Activated B cell treated with CpG ODN at 0.5 μM for 24 hours (primary cell): ENCODE measurements at regions not wholly inside any gene's neighbourhood (a gene's known extent, or its start where the extent isn't known, plus 50 kb on each side); places are given as distances from the start of the nearest gene placed in this dataset.

Experiments used
- ATAC-seq: fragments of 200-7000 bp; cut with Tn5 transposase; one replicate; pipeline ENCODE4 v1.10.0; 2021; ENCODE audit warnings: low read depth, mild to moderate bottlenecking, moderate library complexity
- CTCF ChIA-PET: fragments of 350-600 bp; sonication (Branson Sonifier 250); formaldehyde crosslinking; loops from one replicate; lab custom pipeline; 2021; ENCODE audit warnings: antibody characterized with exemption; lab: Charles Lee
- POLR2A ChIA-PET: fragments of 350-600 bp; sonication (Branson Sonifier 250); formaldehyde crosslinking; loops from one replicate; lab custom pipeline; 2021; ENCODE audit warnings: antibody characterized with exemption; lab: Charles Lee
- DNase-seq: peaks from one replicate; pipeline ENCODE4 v3.0.0; 2022
- H3K27ac Mint-ChIP-seq: one replicate; pipeline ENCODE4 v1.8.0; 2020; ENCODE audit warnings: mixed read lengths
- H3K27me3 Mint-ChIP-seq: one replicate; pipeline ENCODE4 v1.8.0; 2021; ENCODE audit warnings: mixed read lengths
- H3K36me3 Mint-ChIP-seq: one replicate; pipeline ENCODE4 v1.8.0; 2021; ENCODE audit warnings: low read depth, mixed read lengths
- H3K4me1 Mint-ChIP-seq: one replicate; pipeline ENCODE4 v1.8.0; 2021; ENCODE audit warnings: mixed read lengths
- H3K4me3 Mint-ChIP-seq: one replicate; pipeline ENCODE4 v1.8.0; 2020; ENCODE audit warnings: mild to moderate bottlenecking, mixed read lengths
- H3K9me3 Mint-ChIP-seq: one replicate; pipeline ENCODE4 v1.8.0; 2020; ENCODE audit warnings: mixed read lengths
- CTCF ChIP-seq: fragments of 200-600 bp; IDR thresholded peaks from one replicate; pipeline ENCODE4 v1.8.0; 2022; ENCODE audit warnings: antibody characterized with exemption, mild to moderate bottlenecking
- intact Hi-C: fragments of 100-400 bp; cut with micrococcal nuclease; formaldehyde crosslinking; loops from one replicate; pipeline ENCODE4 v1.15.1; 2024

- peaks cover 44% of the 10 kb centered on the region for H3K4me1 Mint-ChIP-seq
These were observed 63.9 kb upstream of the TP63 start for GRCh38 chr3:189567322-189567721.

GRCh38 chr3:189567766-189568420, 63.3 kb upstream of the TP63 start:
- CTCF ChIA-PET = no interaction called here
- H3K4me1 Mint-ChIP-seq = peaks cover 44% of the 10 kb centered on the region
- DNase-seq (no peak), ATAC-seq (peak; percentile 53)
- POLR2A ChIA-PET = no interaction called here
- no peak for TF ChIP-seq CTCF
- no peaks in the 10 kb centered on the region for H3K36me3 Mint-ChIP-seq
- intact Hi-C loops = no loop called here
- H3K27ac Mint-ChIP-seq = peak overlapping the region; percentile 66
- no peaks in the 10 kb centered on the region for H3K27me3 Mint-ChIP-seq
- no peaks in the 10 kb centered on the region for H3K9me3 Mint-ChIP-seq
- H3K4me3 Mint-ChIP-seq = peak overlapping the region; percentile 17

More at GRCh38 chr3:189567322-189567721, 63.9 kb upstream of the TP63 start:
- ATAC-seq = peak; percentile 30
- intact Hi-C loops = no loop called here
- no peak for DNase-seq
- no peak for TF ChIP-seq CTCF
- Mint-ChIP-seq H3K36me3 (no peaks in the 10 kb centered on the region), H3K27me3 (no peaks in the 10 kb centered on the region), H3K9me3 (no peaks in the 10 kb centered on the region), H3K27ac (no peak overlapping the region), H3K4me3 (no peak overlapping the region)
- ChIA-PET POLR2A (no interaction called here), CTCF (no interaction called here)

GRCh38 chr3:189568961-189569360, 62.2 kb upstream of the TP63 start:
- DNase-seq = no peak
- no peak for ATAC-seq
- no peak for TF ChIP-seq CTCF
- Mint-ChIP-seq H3K27ac (no peak overlapping the region), H3K4me1 (peaks cover 39% of the 10 kb centered on the region), H3K36me3 (no peaks in the 10 kb centered on the region), H3K4me3 (no peak overlapping the region), H3K27me3 (no peaks in the 10 kb centered on the region), H3K9me3 (no peaks in the 10 kb centered on the region)
- intact Hi-C loops = no loop called here
- CTCF ChIA-PET = no interaction called here
- POLR2A ChIA-PET = no interaction called here

- Mint-ChIP-seq H3K4me3 (no peak overlapping the region), H3K4me1 (peaks cover 34% of the 10 kb centered on the region), H3K27me3 (no peaks in the 10 kb centered on the region), H3K36me3 (no peaks in the 10 kb centered on the region), H3K27ac (no peak overlapping the region), H3K9me3 (no peaks in the 10 kb centered on the region)
- intact Hi-C loops = no loop called here
- DNase-seq (no peak), ATAC-seq (no peak)
- TF ChIP-seq CTCF = no peak
- CTCF ChIA-PET = no interaction called here
- POLR2A ChIA-PET = no interaction called here
These were observed 61.7 kb upstream of the TP63 start for GRCh38 chr3:189569473-189569872.

GRCh38 chr3:189570916-189571315, 60.3 kb upstream of the TP63 start:
- intact Hi-C loops = loop anchor here (5.0 kb wide), 1 partner anchor 251 kb away; no protein-coding TSS in a partner anchor
- ATAC-seq = peak; percentile 39
- H3K36me3 Mint-ChIP-seq = no peaks in the 10 kb centered on the region
- no peaks in the 10 kb centered on the region for H3K9me3 Mint-ChIP-seq
- H3K4me1 Mint-ChIP-seq = peaks cover 33% of the 10 kb centered on the region
- CTCF ChIA-PET = no interaction called here
- H3K4me3 Mint-ChIP-seq = no peak overlapping the region
- H3K27me3 Mint-ChIP-seq = no peaks in the 10 kb centered on the region
- POLR2A ChIA-PET = no interaction called here
- DNase-seq = no peak
- H3K27ac Mint-ChIP-seq = peak overlapping the region; percentile 6
- no peak for TF ChIP-seq CTCF
